C4-2B (cell line): ENCODE measurements at regions not wholly inside any gene's neighbourhood (a gene's known extent, or its start where the extent isn't known, plus 50 kb on each side); places are given as distances from the start of the nearest gene placed in this dataset.
"Not testable (repeated sequence)": the region's sequence is repeated elsewhere in the genome, so short reads cannot be mapped to it uniquely, and the experiment has no call there.

Experiments
- CTCF ChIP-seq: fragments of 450-650 bp; conservative IDR thresholded peaks from 2 replicates; pipeline ENCODE4 v1.5.1; 2017; ENCODE audit warnings: mild to moderate bottlenecking
- ZFX ChIP-seq: fragments of 450-650 bp; IDR thresholded peaks from 2 replicates; pipeline ENCODE4 v1.6.1; 2017

- TF ChIP-seq CTCF, ZFX: not testable (repeated sequence)
These were observed 176.0 kb downstream of the LACC1 start for GRCh38 chr13:44055681-44056080.
